H1 (cell line): ENCODE measurements at regions not wholly inside any gene's neighbourhood (a gene's known extent, or its start where the extent isn't known, plus 50 kb on each side); places are given as distances from the start of the nearest gene placed in this dataset.

Source experiments
- CTCF ChIA-PET: fragments of 300-600 bp; sonication (Branson Sonifier 250); formaldehyde crosslinking; loops from one replicate; lab custom pipeline; 2021; ENCODE audit not compliant: partially characterized antibody; lab: Charles Lee
- POLR2A ChIA-PET: fragments of 300-600 bp; sonication (Branson Sonifier 250); formaldehyde crosslinking; loops from one replicate; lab custom pipeline; 2021; ENCODE audit warnings: inconsistent platforms; ENCODE audit not compliant: partially characterized antibody; lab: Charles Lee
- DNase-seq, 2 experiments: peaks; one replicate each; pipeline versions ENCODE4 v3.0.0 to v3.0.0-alpha.2; 2010 to 2022; ENCODE audit warnings: low spot score in 2 of 2, low read depth in 1 of 2, mixed read lengths in 1 of 2
- FAIRE-seq: peaks from 2 replicates; lab custom pipeline; 2011; peaks lifted over from hg19 to GRCh38; lab: Jason Lieb, UNC
- H2AFZ ChIP-seq: 2 replicates; pipeline ENCODE4 v1.8.1; 2012; ENCODE audit warnings: low read length, inconsistent platforms
- H2AK5ac ChIP-seq: 2 replicates; pipeline ENCODE4 v1.6.1; 2013; ENCODE audit warnings: low read depth, low read length
- H2BK120ac ChIP-seq: replicated peaks from 2 replicates; pipeline ENCODE3; 2013; ENCODE audit warnings: low read depth, low read length, inconsistent platforms
- H2BK12ac ChIP-seq: 2 replicates; pipeline ENCODE4 v1.6.1; 2013; ENCODE audit warnings: low read depth, low read length
- H2BK15ac ChIP-seq: 2 replicates; pipeline ENCODE4 v1.6.1; 2013; ENCODE audit warnings: low read length
- H2BK20ac ChIP-seq: 2 replicates; pipeline ENCODE4 v1.6.1; 2013; ENCODE audit warnings: low read length
- H2BK5ac ChIP-seq: 2 replicates; pipeline ENCODE4 v1.6.1; 2013; ENCODE audit warnings: low read depth, low read length
- H3K14ac ChIP-seq: 2 replicates; pipeline ENCODE4 v1.6.1; 2013; ENCODE audit warnings: inconsistent platforms; ENCODE audit not compliant: insufficient read length
- H3K18ac ChIP-seq: 2 replicates; pipeline ENCODE4 v1.6.1; 2013; ENCODE audit warnings: low read length; ENCODE audit errors: extremely low read depth
- H3K23ac ChIP-seq: 2 replicates; pipeline ENCODE4 v1.6.1; 2013; ENCODE audit warnings: inconsistent platforms; ENCODE audit not compliant: insufficient read length
- H3K23me2 ChIP-seq: 2 replicates; pipeline ENCODE4 v1.6.1; 2013; ENCODE audit warnings: low read depth, low read length
- H3K27ac ChIP-seq: 2 replicates; pipeline ENCODE4 v1.6.1; 2011; ENCODE audit warnings: low read depth, low read length, inconsistent platforms
- H3K27me3 ChIP-seq, 4 experiments: replicated peaks in 1 of 4; 1 replicate in 1 of 4; 2 replicates in 3 of 4; pipeline versions ENCODE4 v1.6.1 to v1.8.1; 2011 to 2013; ENCODE audit warnings: low read length in 3 of 4, mild to moderate bottlenecking in 3 of 4, inconsistent platforms in 2 of 4, mixed read lengths in 2 of 4, moderate library complexity in 1 of 4; ENCODE audit not compliant: control insufficient read depth in 3 of 4, insufficient read depth in 3 of 4; ENCODE audit errors: extremely low read depth in 1 of 4
- H3K36me3 ChIP-seq, 4 experiments: 2 replicates each; pipeline versions ENCODE4 v1.6.1 to v1.8.1; 2011 to 2013; ENCODE audit warnings: mild to moderate bottlenecking in 4 of 4, low read length in 3 of 4, moderate library complexity in 2 of 4, control low read depth in 1 of 4, inconsistent platforms in 1 of 4; ENCODE audit not compliant: insufficient read depth in 4 of 4, control insufficient read depth in 2 of 4
- H3K4ac ChIP-seq: replicated peaks from 2 replicates; pipeline ENCODE3; 2013; ENCODE audit warnings: low read length, low read depth, mixed read lengths, inconsistent platforms; ENCODE audit not compliant: insufficient read length
- H3K4me1 ChIP-seq, 4 experiments: replicated peaks in 1 of 4; 1 replicate in 1 of 4; 2 replicates in 3 of 4; pipeline versions ENCODE4 v1.6.1 to v1.8.1; 2011 to 2013; ENCODE audit warnings: low read length in 3 of 4, inconsistent platforms in 2 of 4, mixed read lengths in 1 of 4; ENCODE audit not compliant: insufficient read depth in 4 of 4, control insufficient read depth in 3 of 4
- H3K4me2 ChIP-seq, 2 experiments: 2 replicates each; pipeline versions ENCODE4 v1.6.1 to v1.8.1; 2011 to 2013; ENCODE audit warnings: low read depth in 2 of 2, low read length in 2 of 2, control low read depth in 1 of 2, inconsistent platforms in 1 of 2, mild to moderate bottlenecking in 1 of 2; ENCODE audit not compliant: insufficient read depth in 1 of 2
- H3K4me3 ChIP-seq, 4 experiments: fragments of 200-600, 300-600 bp in 1 of 4; sonication (generic), shearing (Covaris generic), sonication (Bioruptor Twin) in 1 of 4; 2 replicates each; pipeline versions ENCODE4 v1.5.1 to v1.8.1; 2011 to 2016; ENCODE audit warnings: low read length in 4 of 4, low read depth in 3 of 4, control low read depth in 2 of 4, inconsistent platforms in 2 of 4, mild to moderate bottlenecking in 2 of 4, mixed read lengths in 1 of 4, moderate library complexity in 1 of 4; ENCODE audit not compliant: insufficient read depth in 2 of 4; ENCODE audit errors: extremely low read depth in 1 of 4
- H3K56ac ChIP-seq: replicated peaks from 2 replicates; pipeline ENCODE3; 2013; ENCODE audit warnings: low read depth, mild to moderate bottlenecking, mixed read lengths, low read length, inconsistent platforms; ENCODE audit not compliant: insufficient read length
- H3K79me1 ChIP-seq: 2 replicates; pipeline ENCODE4 v1.6.1; 2013; ENCODE audit warnings: low read depth, low read length, control low read depth
- H3K79me2 ChIP-seq, 2 experiments: 2 replicates each; pipeline versions ENCODE4 v1.6.1 to v1.8.1; 2012 to 2013; ENCODE audit warnings: low read length in 2 of 2, mild to moderate bottlenecking in 2 of 2, inconsistent platforms in 1 of 2; ENCODE audit not compliant: insufficient read depth in 2 of 2, control insufficient read depth in 1 of 2
- H3K9ac ChIP-seq, 4 experiments: replicated peaks in 1 of 4; 1 replicate in 1 of 4; 2 replicates in 3 of 4; pipeline versions ENCODE4 v1.6.1 to v1.8.1; 2011 to 2013; ENCODE audit warnings: low read depth in 3 of 4, low read length in 3 of 4, control low read depth in 2 of 4, mild to moderate bottlenecking in 2 of 4, moderate library complexity in 2 of 4, inconsistent platforms in 1 of 4; ENCODE audit errors: extremely low read depth in 1 of 4
- H3K9me3 ChIP-seq, 2 experiments: 2 replicates each; pipeline versions ENCODE4 v1.6.1 to v1.8.1; 2012 to 2013; ENCODE audit warnings: mild to moderate bottlenecking in 2 of 2, moderate library complexity in 2 of 2, control low read depth in 1 of 2, inconsistent platforms in 1 of 2, low read depth in 1 of 2, low read length in 1 of 2, mixed read lengths in 1 of 2; ENCODE audit not compliant: insufficient read depth in 2 of 2
- H4K20me1 ChIP-seq, 2 experiments: replicated peaks in 1 of 2; 2 replicates each; pipeline versions ENCODE3 to v1.8.1; 2011 to 2013; ENCODE audit warnings: inconsistent platforms in 2 of 2, low read length in 2 of 2, mild to moderate bottlenecking in 1 of 2; ENCODE audit not compliant: insufficient read depth in 2 of 2, control insufficient read depth in 1 of 2
- H4K5ac ChIP-seq: 2 replicates; pipeline ENCODE4 v1.6.1; 2013; ENCODE audit warnings: low read length, low read depth, mixed read lengths, inconsistent platforms; ENCODE audit not compliant: insufficient read length
- H4K8ac ChIP-seq: 2 replicates; pipeline ENCODE4 v1.8.0; 2013; ENCODE audit warnings: mild to moderate bottlenecking, moderate library complexity, low read length, inconsistent platforms; ENCODE audit not compliant: insufficient read depth; ENCODE audit errors: extremely low read depth
- H4K91ac ChIP-seq: replicated peaks from 2 replicates; pipeline ENCODE3; 2013; ENCODE audit warnings: low read length, mixed read lengths, inconsistent platforms; ENCODE audit not compliant: insufficient read length
- BRCA1 ChIP-seq: IDR thresholded peaks from 2 replicates; pipeline ENCODE4 v1.6.1; 2012; ENCODE audit warnings: low read depth, low read length, improper control_type of control experiment
- CBX5 ChIP-seq: fragments of 300-800, 300-1000 bp; sonication (generic); IDR thresholded peaks from 2 replicates; pipeline ENCODE4 v1.7.1; 2016; ENCODE audit warnings: antibody characterized with exemption, low read length, low read depth
- CTBP2 ChIP-seq: IDR thresholded peaks from 2 replicates; pipeline ENCODE4 v1.7.0; 2011; ENCODE audit warnings: borderline replicate concordance, mild to moderate bottlenecking, moderate library complexity, mixed read lengths, low read length; ENCODE audit not compliant: insufficient read depth, insufficient read length
- GTF2F1 ChIP-seq: IDR thresholded peaks from 2 replicates; pipeline ENCODE4 v1.6.1; 2012; ENCODE audit warnings: low read depth, low read length, improper control_type of control experiment, borderline replicate concordance
- KDM4A ChIP-seq: IDR thresholded peaks from one replicate; pipeline ENCODE4 v1.7.1; 2012; ENCODE audit warnings: low read depth, mild to moderate bottlenecking, moderate library complexity, low read length, inconsistent platforms; ENCODE audit not compliant: severe bottlenecking
- KDM5A ChIP-seq: fragments of 200-600 bp; IDR thresholded peaks from 2 replicates; pipeline ENCODE4 v1.7.1; 2012; ENCODE audit warnings: mild to moderate bottlenecking, low read length, inconsistent platforms, mixed read lengths
- NRF1 ChIP-seq: IDR thresholded peaks from 2 replicates; pipeline ENCODE4 v1.6.1; 2011; ENCODE audit warnings: mild to moderate bottlenecking, low read depth, low read length, improper control_type of control experiment
- PHF8 ChIP-seq: fragments of 200-600 bp; sonication (generic); conservative IDR thresholded peaks from 2 replicates; pipeline ENCODE4 v1.7.1; 2012; ENCODE audit warnings: low read depth, mild to moderate bottlenecking, inconsistent platforms, low read length, moderate library complexity
- SUZ12 ChIP-seq: fragments of 200-600 bp; sonication (generic); IDR thresholded peaks from 2 replicates; pipeline ENCODE4 v1.6.1; 2012; ENCODE audit warnings: mild to moderate bottlenecking, inconsistent platforms, low read length, moderate library complexity, mixed read lengths
- WGBS, 2 experiments: shearing (Covaris generic) in 1 of 2; methylation state at CpG; one replicate each; pipeline versions ENCODE4 v1.1.6 to v1.1.7; 2013 to 2015; ENCODE audit warnings: low lambda C conversion rate in 2 of 2, mixed read lengths in 2 of 2, inconsistent platforms in 1 of 2, low coverage in 1 of 2, missing lambda C conversion rate in 1 of 2; ENCODE audit not compliant: insufficient replicate concordance in 2 of 2, insufficient coverage in 1 of 2, insufficient read length in 1 of 2; ENCODE audit errors: extremely low coverage in 1 of 2, missing lambda C conversion rate in 1 of 2; 5-methylcytosine and 5-hydroxymethylcytosine counted together
- TF ChIP-seq, protein P1 (sequence below): IDR thresholded peaks from 2 replicates; pipeline ENCODE4 v1.6.1; 2011; ENCODE audit warnings: low read depth, mild to moderate bottlenecking, low read length; ENCODE audit not compliant: insufficient read depth

DNA sequence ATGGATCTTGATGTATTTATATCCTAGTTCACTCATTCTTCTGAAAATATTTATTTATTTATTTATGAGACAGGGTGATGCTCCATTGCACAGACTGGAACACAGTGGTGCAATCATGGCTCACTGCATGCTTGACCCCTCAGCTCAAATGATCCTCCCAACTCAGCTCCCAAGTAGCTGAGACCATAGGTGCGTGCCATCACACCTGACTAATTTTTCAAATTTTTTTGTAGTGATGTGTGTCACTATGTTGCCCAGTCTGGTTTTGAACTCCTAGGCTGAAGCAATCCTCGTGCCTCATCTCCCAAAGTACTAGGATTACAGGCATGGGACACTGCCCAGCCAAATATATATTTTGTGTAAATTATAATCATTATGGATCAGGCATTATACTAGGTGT, 595.6 kb upstream of the ATP2B1 start:
- Histone ChIP-seq H3K79me2 (no peaks in the 10 kb centered on the region), H3K4me1 (no peaks in the 10 kb centered on the region), H3K27me3 (no peaks in the 10 kb centered on the region), H2BK5ac (no peak overlapping the region), H3K9me3 (no peaks in the 10 kb centered on the region; a peak in 1 of 4 replicates), H2BK20ac (no peak overlapping the region), H2AK5ac (no peak overlapping the region), H3K4ac (no peak overlapping the region), H4K20me1 (no peaks in the 10 kb centered on the region), H3K36me3 (no peaks in the 10 kb centered on the region), H2BK120ac (no peak overlapping the region), H3K79me1 (no peaks in the 10 kb centered on the region), H3K4me3 (no peak overlapping the region), H3K56ac (no peak overlapping the region), H4K5ac (no peak overlapping the region), H3K4me2 (no peak overlapping the region), H3K23ac (no peak overlapping the region), H2BK12ac (0 out of 2 replicates have a peak overlapping the region, but pooled peaks have one; percentile 39), H4K8ac (no peak overlapping the region), H3K18ac (no peak overlapping the region), H3K14ac (no peak overlapping the region), H3K23me2 (no peaks in the 10 kb centered on the region; the same call in 1 of the 2 replicates), H2AFZ (no peak overlapping the region), H4K91ac (no peak overlapping the region), H3K27ac (no peak overlapping the region), H2BK15ac (no peak overlapping the region), H3K9ac (no peak overlapping the region)
- ChIA-PET CTCF (no interaction called here), POLR2A (no interaction called here)
- FAIRE-seq (no peak), DNase-seq (no peak)
- TF ChIP-seq NRF1 (no peak), CTBP2 (no peak), KDM4A (no peak), SUZ12 (no peak), GTF2F1 (no peak), PHF8 (no peak), BRCA1 (no peak), KDM5A (no peak), CBX5 (no peak)
- TF ChIP-seq, protein P1, sequence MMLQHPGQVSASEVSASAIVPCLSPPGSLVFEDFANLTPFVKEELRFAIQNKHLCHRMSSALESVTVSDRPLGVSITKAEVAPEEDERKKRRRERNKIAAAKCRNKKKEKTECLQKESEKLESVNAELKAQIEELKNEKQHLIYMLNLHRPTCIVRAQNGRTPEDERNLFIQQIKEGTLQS, result no peak
- WGBS, 2 experiments, result 79% methylated on average over 2 of the region's 2 CpGs; no CpG with 5 or more reads in 1 of the 2 experiments
